Suprapubic skin (tissue), 4 donors: ENCODE measurements at regions not wholly inside any gene's neighbourhood (a gene's known extent, or its start where the extent isn't known, plus 50 kb on each side); places are given as distances from the start of the nearest gene placed in this dataset.

Experiments
- CTCF ChIP-seq, 2 donors: fragments of 200-600 bp in 1 of 2; fragments of 450-650 bp in 1 of 2; sonication (generic) in 1 of 2; IDR thresholded peaks; one replicate each; pipeline ENCODE4 v1.5.1; 2016 to 2019; ENCODE audit warnings: antibody characterized with exemption in 2 of 2, mild to moderate bottlenecking in 1 of 2, moderate library complexity in 1 of 2
- EP300 ChIP-seq: sonication (generic); formaldehyde crosslinking; IDR thresholded peaks from one replicate; pipeline ENCODE4 v1.6.1; 2017; ENCODE audit warnings: antibody characterized with exemption
- POLR2A ChIP-seq, 2 donors: fragments of 450-650 bp; IDR thresholded peaks; one replicate each; pipeline ENCODE4 v1.6.1; 2017; ENCODE audit warnings: antibody characterized with exemption in 2 of 2, mild to moderate bottlenecking in 2 of 2, moderate library complexity in 2 of 2
- POLR2AphosphoS5 ChIP-seq, 3 donors: sonication (generic); formaldehyde crosslinking; IDR thresholded peaks; one replicate each; pipeline ENCODE4 v1.6.1; 2017; ENCODE audit warnings: antibody characterized with exemption in 3 of 3

GRCh38 chr20:22821796-22822195 lies 213.3 kb upstream of the SSTR4 start:
- TF ChIP-seq CTCF (IDR thresholded peaks at IDR 0.05) (no peak), POLR2AphosphoS5 (IDR thresholded peaks at IDR 0.05) (no peak), POLR2A (IDR thresholded peaks at IDR 0.05) (no peak), EP300 (no peak)
